ENCODE measurements at regions not wholly inside any gene's neighbourhood (a gene's known extent, or its start where the extent isn't known, plus 50 kb on each side); places are given as distances from the start of the nearest gene placed in this dataset.

DNA sequence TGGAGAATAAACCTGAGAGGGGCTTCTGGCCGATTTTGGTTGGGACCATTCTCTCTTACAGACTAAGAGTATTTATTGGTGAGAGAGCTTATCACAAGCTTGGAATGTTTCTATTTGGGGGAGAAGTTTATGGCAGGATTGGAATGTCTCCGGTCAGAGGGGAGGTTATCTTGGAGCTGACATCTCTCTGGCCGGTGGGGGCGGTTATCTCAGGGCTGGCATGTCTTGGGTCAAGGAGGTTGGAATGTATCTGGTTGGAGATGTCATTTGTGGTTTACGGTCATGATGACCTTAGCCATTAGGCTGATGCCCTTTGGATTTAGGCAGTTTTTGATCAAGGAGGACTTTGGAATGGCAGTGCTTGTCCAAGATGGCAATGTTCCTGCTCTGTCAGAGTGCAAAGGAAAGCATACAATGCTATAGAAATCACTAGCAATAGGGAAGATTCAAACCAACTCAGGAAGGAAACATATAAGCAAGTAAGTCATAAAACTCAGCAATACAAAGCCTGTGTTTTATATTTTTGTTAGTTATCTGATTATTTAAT, 362.4 kb upstream of the LRATD1 start:
- in situ Hi-C loops (cut with HindIII; ENCODE audit: low sequenced_read_pairs), result no loop called here
- TF ChIP-seq, protein P1, sequence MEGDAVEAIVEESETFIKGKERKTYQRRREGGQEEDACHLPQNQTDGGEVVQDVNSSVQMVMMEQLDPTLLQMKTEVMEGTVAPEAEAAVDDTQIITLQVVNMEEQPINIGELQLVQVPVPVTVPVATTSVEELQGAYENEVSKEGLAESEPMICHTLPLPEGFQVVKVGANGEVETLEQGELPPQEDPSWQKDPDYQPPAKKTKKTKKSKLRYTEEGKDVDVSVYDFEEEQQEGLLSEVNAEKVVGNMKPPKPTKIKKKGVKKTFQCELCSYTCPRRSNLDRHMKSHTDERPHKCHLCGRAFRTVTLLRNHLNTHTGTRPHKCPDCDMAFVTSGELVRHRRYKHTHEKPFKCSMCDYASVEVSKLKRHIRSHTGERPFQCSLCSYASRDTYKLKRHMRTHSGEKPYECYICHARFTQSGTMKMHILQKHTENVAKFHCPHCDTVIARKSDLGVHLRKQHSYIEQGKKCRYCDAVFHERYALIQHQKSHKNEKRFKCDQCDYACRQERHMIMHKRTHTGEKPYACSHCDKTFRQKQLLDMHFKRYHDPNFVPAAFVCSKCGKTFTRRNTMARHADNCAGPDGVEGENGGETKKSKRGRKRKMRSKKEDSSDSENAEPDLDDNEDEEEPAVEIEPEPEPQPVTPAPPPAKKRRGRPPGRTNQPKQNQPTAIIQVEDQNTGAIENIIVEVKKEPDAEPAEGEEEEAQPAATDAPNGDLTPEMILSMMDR (IDR thresholded peaks at IDR 0.05; ENCODE audit: low read depth, low read length, missing control alignments), result no peak
- DNase-seq (ENCODE audit: low read depth), result no peak
- H3K4me3 ChIP-seq (ENCODE audit: low read depth, low read length), result no peak overlapping the region

DNA sequence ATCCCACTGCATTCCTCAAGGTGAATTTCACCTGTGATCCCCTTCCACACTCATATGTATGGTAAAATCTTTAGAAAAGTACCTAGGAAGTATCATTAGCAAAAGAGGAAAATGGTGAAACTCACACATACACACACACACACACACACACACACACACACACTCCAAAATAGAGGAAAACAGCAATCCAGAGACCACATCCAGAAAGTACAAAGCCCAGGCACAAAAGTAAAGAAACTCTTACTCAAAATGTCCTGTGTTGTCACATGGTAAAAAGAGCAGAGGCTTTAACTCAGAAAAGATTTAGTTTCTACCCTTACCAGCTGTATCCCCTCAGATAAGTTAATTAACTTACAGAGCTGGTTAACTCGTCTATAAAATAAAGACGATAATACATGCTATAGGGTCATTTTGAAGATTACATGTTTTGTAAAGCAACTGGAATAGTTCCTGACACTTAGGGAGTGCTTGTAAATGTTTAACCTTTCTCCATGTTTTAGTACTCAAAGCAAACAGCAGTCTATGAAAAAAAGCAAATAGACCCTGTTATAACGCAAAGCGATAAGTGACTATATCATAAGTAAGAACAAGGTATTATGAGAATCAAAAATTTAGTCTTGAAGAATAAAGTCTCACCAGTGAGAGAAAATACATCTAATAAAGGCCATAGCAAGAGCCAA, 360.0 kb upstream of the LRATD1 start:
- in situ Hi-C loops (cut with HindIII; ENCODE audit: low sequenced_read_pairs), result no loop called here
- H3K4me3 ChIP-seq (ENCODE audit: low read depth, low read length), result no peak overlapping the region
- TF ChIP-seq, protein P1 (IDR thresholded peaks at IDR 0.05; ENCODE audit: low read depth, low read length, missing control alignments), result no peak
- no peak for DNase-seq (ENCODE audit: low read depth)

DNA sequence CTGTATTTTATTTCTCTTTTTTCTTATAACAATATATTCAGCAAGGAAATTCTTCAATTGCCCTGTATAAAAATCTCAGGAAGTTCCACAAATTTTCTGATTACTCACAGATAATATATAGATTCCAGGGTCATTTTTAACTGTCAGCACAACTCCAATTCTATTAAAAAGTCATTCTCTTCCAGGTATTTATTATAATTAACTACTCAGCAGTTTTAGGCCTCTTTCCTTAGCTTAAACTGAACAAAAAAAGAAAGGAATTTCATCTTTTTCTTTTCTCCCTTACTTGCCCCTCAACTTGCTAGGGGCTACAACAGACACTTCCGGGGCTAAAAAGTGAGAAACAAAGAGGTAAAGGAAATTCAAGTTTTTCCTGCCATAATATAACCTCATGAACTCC, 358.9 kb upstream of the LRATD1 start:
- in situ Hi-C loops (cut with HindIII; ENCODE audit: low sequenced_read_pairs), result no loop called here
- TF ChIP-seq, protein P1 (IDR thresholded peaks at IDR 0.05; ENCODE audit: low read depth, low read length, missing control alignments), result no peak

DNA sequence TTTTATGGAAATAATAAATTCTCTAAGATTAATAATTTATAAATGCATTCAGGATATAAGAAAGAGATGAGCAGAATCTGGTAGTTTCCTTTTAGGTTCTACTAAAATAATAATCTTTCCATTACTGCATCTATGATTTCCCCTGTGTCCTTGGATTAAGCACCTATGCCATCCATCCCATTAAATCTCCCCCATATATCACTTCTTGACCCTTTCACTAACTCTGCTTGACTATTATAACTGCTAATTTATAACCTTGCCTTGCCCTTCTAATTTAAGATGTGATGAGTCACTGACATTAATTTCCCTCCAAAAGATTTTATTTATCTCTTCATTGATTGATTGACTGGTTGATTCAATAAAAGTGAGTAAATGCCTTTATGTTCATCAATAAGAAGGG, 348.3 kb upstream of the LRATD1 start:
- no peak overlapping the region for H3K4me3 ChIP-seq (ENCODE audit: low read depth, low read length)
- in situ Hi-C loops (cut with HindIII; ENCODE audit: low sequenced_read_pairs), result no loop called here
- no peak for DNase-seq (ENCODE audit: low read depth)
- TF ChIP-seq, protein P1 (IDR thresholded peaks at IDR 0.05; ENCODE audit: low read depth, low read length, missing control alignments), result no peak

More for the DNA sequence above, 358.9 kb upstream of the LRATD1 start:
- no peak overlapping the region for H3K4me3 ChIP-seq (ENCODE audit: low read depth, low read length)
- no peak for DNase-seq (ENCODE audit: low read depth)

DNA sequence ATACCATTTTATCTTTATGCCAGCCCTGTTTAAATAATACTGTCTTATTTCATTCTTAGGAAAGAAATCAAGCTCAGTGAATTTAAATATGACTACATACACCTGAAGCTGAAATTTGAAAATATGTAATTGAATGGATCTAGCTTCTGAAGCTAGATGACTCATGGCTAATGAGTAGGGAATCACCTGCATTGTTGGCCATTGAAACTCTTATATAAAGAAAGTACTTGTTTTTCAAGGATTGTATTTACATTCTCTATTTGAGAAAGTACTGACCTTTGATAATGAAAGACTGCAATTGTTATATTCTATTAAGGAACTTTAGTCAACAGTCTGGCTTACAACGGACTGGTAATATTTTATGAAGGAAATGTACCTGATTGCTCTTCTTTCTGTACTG, 346.7 kb upstream of the LRATD1 start:
- no peak for DNase-seq (ENCODE audit: low read depth)
- TF ChIP-seq, protein P1 (IDR thresholded peaks at IDR 0.05; ENCODE audit: low read depth, low read length, missing control alignments), result no peak
- in situ Hi-C loops (cut with HindIII; ENCODE audit: low sequenced_read_pairs), result no loop called here
- H3K4me3 ChIP-seq (ENCODE audit: low read depth, low read length), result no peak overlapping the region

GRCh38 chr2:14288016-14288415, 344.5 kb upstream of the LRATD1 start:
- TF ChIP-seq, protein P1 (IDR thresholded peaks at IDR 0.05; ENCODE audit: low read depth, low read length, missing control alignments), result no peak
- in situ Hi-C loops (cut with HindIII; ENCODE audit: low sequenced_read_pairs), result no loop called here
- DNase-seq (ENCODE audit: low read depth), result no peak
- H3K4me3 ChIP-seq (ENCODE audit: low read depth, low read length), result no peak overlapping the region

Measured in astrocyte of the cerebellum (primary cell).